ENCODE measurements at regions not wholly inside any gene's neighbourhood (a gene's known extent, or its start where the extent isn't known, plus 50 kb on each side); places are given as distances from the start of the nearest gene placed in this dataset.

- Histone ChIP-seq H3K9me3 (no peaks in the 10 kb centered on the region), H3K27ac (no peak overlapping the region), H3K36me3 (replicated peaks in 1 of 2; ENCODE audit: insufficient read depth in 1 of 2, low read depth in 2 of 2) (no peaks in the 10 kb centered on the region), H3K4me1 (no peaks in the 10 kb centered on the region), H3K27me3 (no peaks in the 10 kb centered on the region), H3K4me3 (no peak overlapping the region)
- TF ChIP-seq POLR2A (IDR thresholded peaks at IDR 0.05) (no peak), CTCF (IDR thresholded peaks at IDR 0.05) (no peak)
- DNase-seq (no peak), ATAC-seq (no peak)
- 63 to 83% methylated on average over 5 of the region's 5 CpGs for WGBS, 2 donors
- intact Hi-C loops (cut with DNase I): no loop called here
Measured at GRCh38 chrX:3529466-3530010, 183.1 kb upstream of the MXRA5 start.

GRCh38 chrX:3527811-3528210, 181.4 kb upstream of the MXRA5 start:
- no peaks in the 10 kb centered on the region for H3K36me3 ChIP-seq (replicated peaks in 1 of 2; ENCODE audit: insufficient read depth in 1 of 2, low read depth in 2 of 2)
- TF ChIP-seq CTCF (IDR thresholded peaks at IDR 0.05) (no peak), POLR2A (IDR thresholded peaks at IDR 0.05) (no peak)
- intact Hi-C loops (cut with DNase I): no loop called here
- H3K9me3 ChIP-seq: no peaks in the 10 kb centered on the region
- no peak for ATAC-seq
- H3K27me3 ChIP-seq: no peaks in the 10 kb centered on the region
- H3K4me3 ChIP-seq: no peak overlapping the region
- H3K4me1 ChIP-seq: no peaks in the 10 kb centered on the region
- WGBS, 2 donors: 82 to 87% methylated on average over 3 of the region's 3 CpGs
- H3K27ac ChIP-seq: no peak overlapping the region
- DNase-seq: no peak

DNA sequence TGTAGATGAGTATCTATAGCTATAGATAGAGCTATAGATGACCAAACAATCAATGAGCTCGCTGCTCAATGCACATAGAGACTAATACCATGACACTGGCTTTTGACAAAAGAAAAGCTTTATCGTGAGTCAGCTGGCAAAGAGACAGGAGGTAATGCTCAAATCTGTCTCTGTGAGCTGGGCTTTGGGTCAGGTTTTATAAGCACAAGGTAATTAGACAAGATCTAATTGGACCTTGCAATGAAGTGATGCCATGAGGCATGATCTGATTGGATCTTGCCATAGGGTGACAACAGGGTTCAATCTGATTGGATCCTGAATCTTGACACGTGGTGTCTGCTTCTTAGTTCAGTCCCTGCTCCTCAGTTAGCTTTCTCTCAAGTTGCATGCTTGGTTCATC, 180.7 kb upstream of the MXRA5 start:
- intact Hi-C loops (cut with DNase I): no loop called here
- ATAC-seq: no peak
- 65 to 79% methylated on average over 2 to 3 of the region's 3 CpGs for WGBS, 2 donors

DNA sequence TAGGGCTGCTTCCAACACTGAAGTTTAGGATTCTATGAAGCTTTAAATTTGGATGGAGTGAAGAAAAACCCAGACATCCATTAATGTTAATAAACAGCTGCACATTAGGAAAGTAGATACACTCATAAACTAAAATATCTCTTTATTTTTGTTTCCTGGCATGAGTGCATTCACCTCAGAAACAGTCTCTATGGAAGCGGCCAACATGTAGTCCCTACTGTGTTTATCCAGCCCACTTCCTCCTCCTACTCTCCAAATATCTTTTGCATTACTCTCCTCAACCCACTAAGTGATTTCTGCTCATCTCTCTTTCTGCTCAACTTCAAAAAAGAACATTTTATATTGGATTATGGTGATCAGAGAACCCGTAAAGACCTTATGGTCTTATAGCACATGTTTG, 180.3 kb upstream of the MXRA5 start:
- Histone ChIP-seq H3K4me3 (no peak overlapping the region), H3K36me3 (replicated peaks in 1 of 2; ENCODE audit: insufficient read depth in 1 of 2, low read depth in 2 of 2) (no peaks in the 10 kb centered on the region), H3K9me3 (no peaks in the 10 kb centered on the region), H3K27ac (no peak overlapping the region), H3K4me1 (no peaks in the 10 kb centered on the region), H3K27me3 (no peaks in the 10 kb centered on the region)
- no peak for DNase-seq
- 88 to 90% methylated on average over 2 of the region's 2 CpGs for WGBS, 2 donors
- intact Hi-C loops (cut with DNase I): no loop called here
- TF ChIP-seq POLR2A (IDR thresholded peaks at IDR 0.05) (no peak), CTCF (IDR thresholded peaks at IDR 0.05) (no peak)
- ATAC-seq: no peak

More for the DNA sequence above, 180.7 kb upstream of the MXRA5 start:
- no peaks in the 10 kb centered on the region for H3K36me3 ChIP-seq (replicated peaks in 1 of 2; ENCODE audit: insufficient read depth in 1 of 2, low read depth in 2 of 2)
- H3K27me3 ChIP-seq: no peaks in the 10 kb centered on the region
- H3K27ac ChIP-seq: no peak overlapping the region
- H3K4me1 ChIP-seq: no peaks in the 10 kb centered on the region
- TF ChIP-seq POLR2A (IDR thresholded peaks at IDR 0.05): no peak
- no peak for TF ChIP-seq CTCF (IDR thresholded peaks at IDR 0.05)
- no peak overlapping the region for H3K4me3 ChIP-seq
- no peaks in the 10 kb centered on the region for H3K9me3 ChIP-seq
- DNase-seq: no peak

- no peak overlapping the region for H3K27ac ChIP-seq
- no peak for ATAC-seq
- H3K27me3 ChIP-seq: no peaks in the 10 kb centered on the region
- H3K4me1 ChIP-seq: no peaks in the 10 kb centered on the region
- TF ChIP-seq CTCF (IDR thresholded peaks at IDR 0.05) (no peak), POLR2A (IDR thresholded peaks at IDR 0.05) (no peak)
- intact Hi-C loops (cut with DNase I): no loop called here
- DNase-seq: no peak
- no peaks in the 10 kb centered on the region for H3K9me3 ChIP-seq
- H3K36me3 ChIP-seq (replicated peaks in 1 of 2; ENCODE audit: insufficient read depth in 1 of 2, low read depth in 2 of 2): no peaks in the 10 kb centered on the region
- 67 to 71% methylated on average over 4 to 5 of the region's 5 CpGs for WGBS, 2 donors
- no peak overlapping the region for H3K4me3 ChIP-seq
Measured at GRCh38 chrX:3526071-3526470, 179.6 kb upstream of the MXRA5 start.

All from body of pancreas (tissue), 4 donors.